ENCODE measurements at regions not wholly inside any gene's neighbourhood (a gene's known extent, or its start where the extent isn't known, plus 50 kb on each side); places are given as distances from the start of the nearest gene placed in this dataset.
A peak's percentile ranks its signal among the peaks of the same experiment; 100 is the strongest.

DNA sequence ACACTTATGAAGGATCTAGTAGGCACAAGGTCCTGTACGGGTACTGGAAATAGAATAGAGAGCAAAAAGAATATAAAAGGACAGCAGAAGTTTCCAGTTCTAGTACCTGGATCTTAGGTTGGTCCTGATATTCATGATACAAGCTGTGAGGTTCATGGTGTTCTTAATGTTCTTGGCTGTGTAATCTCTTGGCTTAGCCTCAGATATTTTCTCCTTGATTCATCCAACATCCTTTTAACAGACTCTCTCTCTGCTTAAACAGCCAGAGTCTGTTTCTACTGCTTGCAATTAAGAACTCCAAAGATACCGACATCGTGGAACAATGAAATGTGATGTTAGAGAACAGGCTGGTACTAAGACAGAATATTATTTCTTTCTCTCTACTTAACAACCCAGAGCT lies 49.9 kb downstream of the CNTN3 start:
- Histone ChIP-seq H3K9me3 (no peaks in the 10 kb centered on the region), H3K36me3 (no peaks in the 10 kb centered on the region), H3K4me1 (ENCODE audit: control insufficient read depth in 1 of 2, low read depth in 2 of 2) (peaks cover 0 to 26% of the 10 kb centered on the region in 2 donors), H3K27ac (peak overlapping the region; percentile 20 to 32), H3K27me3 (replicated peaks; ENCODE audit: insufficient read depth) (no peaks in the 10 kb centered on the region), H3K4me3 (no peak overlapping the region)
- TF ChIP-seq, protein P1, sequence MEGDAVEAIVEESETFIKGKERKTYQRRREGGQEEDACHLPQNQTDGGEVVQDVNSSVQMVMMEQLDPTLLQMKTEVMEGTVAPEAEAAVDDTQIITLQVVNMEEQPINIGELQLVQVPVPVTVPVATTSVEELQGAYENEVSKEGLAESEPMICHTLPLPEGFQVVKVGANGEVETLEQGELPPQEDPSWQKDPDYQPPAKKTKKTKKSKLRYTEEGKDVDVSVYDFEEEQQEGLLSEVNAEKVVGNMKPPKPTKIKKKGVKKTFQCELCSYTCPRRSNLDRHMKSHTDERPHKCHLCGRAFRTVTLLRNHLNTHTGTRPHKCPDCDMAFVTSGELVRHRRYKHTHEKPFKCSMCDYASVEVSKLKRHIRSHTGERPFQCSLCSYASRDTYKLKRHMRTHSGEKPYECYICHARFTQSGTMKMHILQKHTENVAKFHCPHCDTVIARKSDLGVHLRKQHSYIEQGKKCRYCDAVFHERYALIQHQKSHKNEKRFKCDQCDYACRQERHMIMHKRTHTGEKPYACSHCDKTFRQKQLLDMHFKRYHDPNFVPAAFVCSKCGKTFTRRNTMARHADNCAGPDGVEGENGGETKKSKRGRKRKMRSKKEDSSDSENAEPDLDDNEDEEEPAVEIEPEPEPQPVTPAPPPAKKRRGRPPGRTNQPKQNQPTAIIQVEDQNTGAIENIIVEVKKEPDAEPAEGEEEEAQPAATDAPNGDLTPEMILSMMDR (IDR thresholded peaks at IDR 0.05) = no peak
- DNase-seq (ENCODE audit: low spot score) (no peak), ATAC-seq (ENCODE audit: insufficient number of reproducible peaks, low FRiP score, low read depth) (no peak)

DNA sequence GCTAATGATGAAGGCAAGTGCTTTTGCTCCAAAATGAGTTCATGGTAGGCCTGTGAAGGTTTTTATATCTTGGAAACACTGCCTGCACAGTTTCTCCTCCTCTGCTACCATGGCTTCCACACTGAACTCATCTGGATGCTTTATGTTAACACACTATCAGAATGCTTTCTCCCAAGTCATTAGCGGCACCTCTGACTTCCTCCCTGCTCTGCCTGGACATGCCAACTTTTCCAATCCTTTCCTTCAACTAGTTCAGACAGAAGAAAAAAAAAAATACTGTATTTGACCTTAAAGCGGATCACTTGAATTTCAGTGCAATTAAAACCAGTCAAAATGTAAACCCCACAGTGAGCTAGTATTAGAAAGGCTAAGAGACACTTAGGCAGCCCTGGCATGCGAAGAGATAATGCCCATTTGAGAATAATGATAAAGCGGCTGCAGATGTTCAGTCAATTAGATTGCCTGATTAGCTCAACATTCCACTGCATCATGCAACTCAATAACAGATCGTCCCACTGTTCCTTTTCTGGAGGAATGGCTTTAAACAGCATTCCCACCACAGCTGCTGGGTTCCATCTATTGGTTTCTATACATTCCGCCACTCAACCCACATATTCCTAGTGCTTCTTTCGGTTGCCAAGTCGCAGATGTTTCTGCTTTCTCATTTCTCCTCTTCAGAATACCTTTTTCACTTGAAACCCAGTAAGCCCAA lies 51.7 kb downstream of the CNTN3 start:
- TF ChIP-seq, protein P1 (IDR thresholded peaks at IDR 0.05) = no peak
- no peak overlapping the region for H3K4me3 ChIP-seq
- no peaks in the 10 kb centered on the region for H3K36me3 ChIP-seq
- H3K27me3 ChIP-seq (replicated peaks; ENCODE audit: insufficient read depth) = no peaks in the 10 kb centered on the region
- DNase-seq (ENCODE audit: low spot score) = no peak
- H3K4me1 ChIP-seq (ENCODE audit: control insufficient read depth in 1 of 2, low read depth in 2 of 2) = peaks cover 0 to 32% of the 10 kb centered on the region in 2 donors
- peaks cover 2% of the 10 kb centered on the region for H3K9me3 ChIP-seq
- ATAC-seq (ENCODE audit: insufficient number of reproducible peaks, low FRiP score, low read depth) = no peak
- H3K27ac ChIP-seq = no peak overlapping the region

DNA sequence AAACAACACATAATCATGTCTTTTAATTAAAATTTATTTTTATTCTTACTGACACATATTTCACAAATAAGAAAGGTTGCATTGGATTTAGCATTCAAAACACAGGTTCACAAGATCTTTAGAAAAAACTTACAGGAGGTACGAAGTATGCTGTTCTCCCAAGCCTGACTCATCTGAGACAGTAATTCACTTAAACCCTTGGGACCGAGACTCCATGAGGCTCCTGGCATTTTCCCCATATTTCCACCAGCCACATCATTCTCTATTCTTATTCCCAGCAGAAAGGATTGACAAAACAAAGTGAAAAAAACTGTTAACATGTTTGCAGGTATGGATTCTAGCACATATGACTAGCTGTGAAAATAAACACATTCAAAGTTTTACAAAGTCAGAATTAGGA lies 52.6 kb downstream of the CNTN3 start:
- peaks cover 0 to 39% of the 10 kb centered on the region in 2 donors for H3K4me1 ChIP-seq (ENCODE audit: control insufficient read depth in 1 of 2, low read depth in 2 of 2)
- TF ChIP-seq, protein P1 (IDR thresholded peaks at IDR 0.05) = no peak
- no peaks in the 10 kb centered on the region for H3K36me3 ChIP-seq
- H3K9me3 ChIP-seq = peaks cover 2% of the 10 kb centered on the region
- no peak for ATAC-seq (ENCODE audit: insufficient number of reproducible peaks, low FRiP score, low read depth)
- no peak overlapping the region for H3K27ac ChIP-seq
- no peaks in the 10 kb centered on the region for H3K27me3 ChIP-seq (replicated peaks; ENCODE audit: insufficient read depth)
- DNase-seq (ENCODE audit: low spot score) = no peak
- H3K4me3 ChIP-seq = no peak overlapping the region

DNA sequence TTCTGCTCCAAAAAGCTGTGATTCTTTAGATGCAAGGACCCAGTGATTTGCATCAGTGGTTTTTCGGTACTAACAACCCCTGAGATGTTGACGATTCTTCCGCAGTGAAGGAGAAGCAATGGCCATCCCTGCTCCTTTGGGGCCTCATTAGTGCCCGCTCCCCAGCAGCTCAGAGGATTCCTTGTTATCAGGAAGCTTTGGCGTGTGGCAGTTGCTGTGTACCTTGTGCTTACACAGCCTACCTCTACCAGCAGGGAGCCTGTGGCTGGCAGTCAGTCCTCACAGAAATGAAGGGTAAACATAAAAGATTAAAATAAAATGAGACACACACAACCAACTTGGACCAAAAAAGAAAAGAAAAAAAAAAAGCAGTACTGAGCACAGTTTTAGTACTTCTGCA lies 55.2 kb downstream of the CNTN3 start:
- no peak overlapping the region for H3K4me3 ChIP-seq
- TF ChIP-seq, protein P1 (IDR thresholded peaks at IDR 0.05) = no peak
- no peak for ATAC-seq (ENCODE audit: insufficient number of reproducible peaks, low FRiP score, low read depth)

DNA sequence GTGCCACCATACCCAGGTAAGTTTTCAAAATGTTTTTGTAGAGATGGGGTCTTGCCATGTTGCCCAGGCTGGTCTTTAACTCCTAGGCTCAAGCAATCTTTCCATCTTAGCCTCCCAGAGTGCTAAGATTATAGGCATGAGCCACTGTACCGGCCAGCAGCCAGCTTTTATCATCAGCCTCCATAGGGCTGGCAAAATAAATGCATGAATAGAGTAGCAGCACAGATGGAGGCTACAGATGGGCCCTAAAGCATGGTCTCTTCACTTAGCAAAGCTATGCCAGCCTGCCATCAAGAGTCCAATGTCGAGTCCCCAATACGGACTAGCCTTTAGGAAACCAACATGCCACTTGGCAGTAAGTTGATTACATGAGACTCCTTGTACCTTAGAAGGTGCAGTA lies 63.8 kb downstream of the CNTN3 start:
- H3K4me3 ChIP-seq = no peak overlapping the region
- no peaks in the 10 kb centered on the region for H3K4me1 ChIP-seq (ENCODE audit: control insufficient read depth in 1 of 2, low read depth in 2 of 2)
- no peaks in the 10 kb centered on the region for H3K36me3 ChIP-seq
- TF ChIP-seq, protein P1 (IDR thresholded peaks at IDR 0.05) = no peak
- H3K27ac ChIP-seq = no peak overlapping the region
- DNase-seq (ENCODE audit: low spot score) (no peak), ATAC-seq (ENCODE audit: insufficient number of reproducible peaks, low FRiP score, low read depth) (no peak)
- no peaks in the 10 kb centered on the region for H3K27me3 ChIP-seq (replicated peaks; ENCODE audit: insufficient read depth)
- no peaks in the 10 kb centered on the region for H3K9me3 ChIP-seq

More for the DNA sequence above, 55.2 kb downstream of the CNTN3 start:
- no peak for DNase-seq (ENCODE audit: low spot score)
- Histone ChIP-seq H3K4me1 (ENCODE audit: control insufficient read depth in 1 of 2, low read depth in 2 of 2) (peaks cover 0 to 29% of the 10 kb centered on the region in 2 donors), H3K27ac (no peak overlapping the region), H3K9me3 (peaks cover 2% of the 10 kb centered on the region), H3K36me3 (no peaks in the 10 kb centered on the region), H3K27me3 (replicated peaks; ENCODE audit: insufficient read depth) (no peaks in the 10 kb centered on the region)

Data from thoracic aorta (tissue), 2 donors.